Activated CD4-positive, alpha-beta T cell treated with anti-CD3 and anti-CD28 coated beads, Interleukin-2, amount 10 ng/mL, durations not matched to agents 7 days and 5 days (primary cell): ENCODE measurements at regions not wholly inside any gene's neighbourhood (a gene's known extent, or its start where the extent isn't known, plus 50 kb on each side); places are given as distances from the start of the nearest gene placed in this dataset.
A peak's percentile ranks its signal among the peaks of the same experiment; 100 is the strongest.
"Not testable (repeated sequence)": the region's sequence is repeated elsewhere in the genome, so short reads cannot be mapped to it uniquely, and the experiment has no call there.

Experiments
- CTCF ChIA-PET: fragments of 350-600 bp; sonication (Branson Sonifier 250); formaldehyde crosslinking; loops from one replicate; lab custom pipeline; 2021; ENCODE audit warnings: antibody characterized with exemption; lab: Charles Lee
- POLR2A ChIA-PET: fragments of 350-600 bp; sonication (Branson Sonifier 250); formaldehyde crosslinking; loops from one replicate; lab custom pipeline; 2021; ENCODE audit warnings: antibody characterized with exemption; lab: Charles Lee
- DNase-seq: peaks from one replicate; pipeline ENCODE4 v3.0.0-alpha.2; 2020
- H3K27ac Mint-ChIP-seq: one replicate; pipeline ENCODE4 v1.8.0; 2021; ENCODE audit warnings: mild to moderate bottlenecking, moderate library complexity, mixed read lengths
- H3K27me3 Mint-ChIP-seq: one replicate; pipeline ENCODE4 v1.8.0; 2021; ENCODE audit warnings: mixed read lengths
- H3K36me3 Mint-ChIP-seq: one replicate; pipeline ENCODE4 v1.8.0; 2021; ENCODE audit warnings: low read depth, mixed read lengths
- H3K4me1 Mint-ChIP-seq: one replicate; pipeline ENCODE4 v1.8.0; 2021; ENCODE audit warnings: mixed read lengths
- H3K4me3 Mint-ChIP-seq: one replicate; pipeline ENCODE4 v1.8.0; 2021; ENCODE audit warnings: mild to moderate bottlenecking, moderate library complexity, mixed read lengths
- H3K9me3 Mint-ChIP-seq: one replicate; pipeline ENCODE4 v1.8.0; 2021; ENCODE audit warnings: mixed read lengths

- ChIA-PET POLR2A (no interaction called here), CTCF (interaction anchor here (0.5 kb wide), 1 partner anchor 31 kb away, joined by 3 read pairs; no protein-coding TSS in a partner anchor)
- Mint-ChIP-seq H3K9me3 (no peaks in the 10 kb centered on the region), H3K4me3 (no peak overlapping the region), H3K36me3 (no peaks in the 10 kb centered on the region), H3K4me1 (peaks cover 40% of the 10 kb centered on the region), H3K27ac (peak overlapping the region; percentile 87), H3K27me3 (no peaks in the 10 kb centered on the region)
- no peak for DNase-seq
These were observed 203.9 kb downstream of the RHOU start for GRCh38 chr1:228939001-228939691.

- POLR2A ChIA-PET = no interaction called here
- peak overlapping the region; percentile 54 for H3K27ac Mint-ChIP-seq
- CTCF ChIA-PET = no interaction called here
These were observed 204.7 kb downstream of the RHOU start for GRCh38 chr1:228939881-228940392.

GRCh38 chr1:228940526-228940925, 205.2 kb downstream of the RHOU start:
- CTCF ChIA-PET = no interaction called here
- POLR2A ChIA-PET = no interaction called here
- Mint-ChIP-seq H3K36me3 (no peaks in the 10 kb centered on the region), H3K4me1 (peaks cover 43% of the 10 kb centered on the region), H3K4me3 (no peak overlapping the region), H3K27ac (no peak overlapping the region), H3K9me3 (no peaks in the 10 kb centered on the region), H3K27me3 (no peaks in the 10 kb centered on the region)
- DNase-seq = no peak

More at GRCh38 chr1:228939881-228940392, 204.7 kb downstream of the RHOU start:
- Mint-ChIP-seq H3K27me3 (no peaks in the 10 kb centered on the region), H3K4me3 (no peak overlapping the region), H3K4me1 (peaks cover 43% of the 10 kb centered on the region), H3K9me3 (no peaks in the 10 kb centered on the region), H3K36me3 (no peaks in the 10 kb centered on the region)
- no peak for DNase-seq

GRCh38 chr1:228940926-228941325, 205.6 kb downstream of the RHOU start:
- Mint-ChIP-seq H3K27me3 (no peaks in the 10 kb centered on the region), H3K36me3 (no peaks in the 10 kb centered on the region), H3K27ac (no peak overlapping the region), H3K9me3 (no peaks in the 10 kb centered on the region), H3K4me1 (peaks cover 39% of the 10 kb centered on the region), H3K4me3 (no peak overlapping the region)
- CTCF ChIA-PET = no interaction called here
- DNase-seq = no peak
- POLR2A ChIA-PET = no interaction called here

- Mint-ChIP-seq H3K27ac (no peak overlapping the region), H3K9me3 (no peaks in the 10 kb centered on the region), H3K4me3 (no peak overlapping the region), H3K4me1 (peaks cover 33% of the 10 kb centered on the region), H3K36me3 (no peaks in the 10 kb centered on the region), H3K27me3 (no peaks in the 10 kb centered on the region)
- ChIA-PET POLR2A (no interaction called here), CTCF (no interaction called here)
- DNase-seq = no peak
These were observed 206.4 kb downstream of the RHOU start for GRCh38 chr1:228941666-228942065.

- no peak overlapping the region for H3K27ac Mint-ChIP-seq
- no peaks in the 10 kb centered on the region for H3K27me3 Mint-ChIP-seq
- H3K9me3 Mint-ChIP-seq = no peaks in the 10 kb centered on the region
- ChIA-PET POLR2A (no interaction called here), CTCF (no interaction called here)
- DNase-seq = no peak
- no peaks in the 10 kb centered on the region for H3K36me3 Mint-ChIP-seq
- no peak overlapping the region for H3K4me3 Mint-ChIP-seq
- peaks cover 15% of the 10 kb centered on the region for H3K4me1 Mint-ChIP-seq
These were observed 208.2 kb downstream of the RHOU start for GRCh38 chr1:228943436-228943835.

- Mint-ChIP-seq H3K4me1 (peaks cover 7% of the 10 kb centered on the region), H3K27ac (no peak overlapping the region), H3K27me3 (no peaks in the 10 kb centered on the region), H3K36me3 (no peaks in the 10 kb centered on the region), H3K4me3 (no peak overlapping the region), H3K9me3 (no peaks in the 10 kb centered on the region)
- CTCF ChIA-PET = no interaction called here
- no peak for DNase-seq
- POLR2A ChIA-PET = no interaction called here
These were observed 209.0 kb downstream of the RHOU start for GRCh38 chr1:228944296-228944695.

GRCh38 chr1:228944935-228945371, 209.7 kb downstream of the RHOU start:
- CTCF ChIA-PET = no interaction called here

GRCh38 chr1:228945885-228946284, 210.6 kb downstream of the RHOU start:
- no peak for DNase-seq
- no peaks in the 10 kb centered on the region for H3K36me3 Mint-ChIP-seq
- no peak overlapping the region for H3K4me3 Mint-ChIP-seq
- no peak overlapping the region for H3K27ac Mint-ChIP-seq
- no peaks in the 10 kb centered on the region for H3K27me3 Mint-ChIP-seq
- CTCF ChIA-PET = interaction anchor here (0.9 kb wide), 1 partner anchor 10 kb away, joined by 3 read pairs; no protein-coding TSS in a partner anchor
- POLR2A ChIA-PET = no interaction called here
- peaks cover 3% of the 10 kb centered on the region for H3K4me1 Mint-ChIP-seq
- H3K9me3 Mint-ChIP-seq = no peaks in the 10 kb centered on the region

More at GRCh38 chr1:228944935-228945371, 209.7 kb downstream of the RHOU start:
- H3K4me3 Mint-ChIP-seq = no peak overlapping the region
- H3K9me3 Mint-ChIP-seq = no peaks in the 10 kb centered on the region
- H3K27me3 Mint-ChIP-seq = no peaks in the 10 kb centered on the region
- POLR2A ChIA-PET = no interaction called here
- H3K27ac Mint-ChIP-seq = no peak overlapping the region
- no peaks in the 10 kb centered on the region for H3K36me3 Mint-ChIP-seq
- DNase-seq = no peak
- H3K4me1 Mint-ChIP-seq = peaks cover 3% of the 10 kb centered on the region

GRCh38 chr1:228949617-228950016, 214.3 kb downstream of the RHOU start:
- H3K4me3 Mint-ChIP-seq, POLR2A ChIA-PET, H3K36me3 Mint-ChIP-seq, H3K27me3 Mint-ChIP-seq, H3K4me1 Mint-ChIP-seq, H3K27ac Mint-ChIP-seq, DNase-seq, H3K9me3 Mint-ChIP-seq, CTCF ChIA-PET: not testable (repeated sequence)

GRCh38 chr1:228953207-228953606, 217.9 kb downstream of the RHOU start:
- POLR2A ChIA-PET = no interaction called here
- Mint-ChIP-seq H3K27me3 (no peaks in the 10 kb centered on the region), H3K4me1 (no peaks in the 10 kb centered on the region), H3K36me3 (no peaks in the 10 kb centered on the region), H3K27ac (no peak overlapping the region), H3K9me3 (peaks cover 4% of the 10 kb centered on the region), H3K4me3 (no peak overlapping the region)
- no peak for DNase-seq
- CTCF ChIA-PET = interaction anchor here (0.5 kb wide), 1 partner anchor 1578 kb away, joined by 3 read pairs; no protein-coding TSS in a partner anchor

GRCh38 chr1:228953808-228954207, 218.5 kb downstream of the RHOU start:
- H3K27ac Mint-ChIP-seq, H3K9me3 Mint-ChIP-seq, H3K4me1 Mint-ChIP-seq, H3K27me3 Mint-ChIP-seq, DNase-seq, POLR2A ChIA-PET, CTCF ChIA-PET, H3K36me3 Mint-ChIP-seq, H3K4me3 Mint-ChIP-seq: not testable (repeated sequence)

GRCh38 chr1:228955691-228956090, 220.4 kb downstream of the RHOU start:
- Mint-ChIP-seq H3K27ac (no peak overlapping the region), H3K9me3 (peaks cover 4% of the 10 kb centered on the region), H3K4me3 (no peak overlapping the region), H3K36me3 (no peaks in the 10 kb centered on the region), H3K4me1 (no peaks in the 10 kb centered on the region), H3K27me3 (no peaks in the 10 kb centered on the region)
- ChIA-PET CTCF (no interaction called here), POLR2A (no interaction called here)
- DNase-seq = no peak
